SK-N-SH treated with all-trans-retinoic acid at 6 μM for 48 hours (cell line): ENCODE measurements at regions not wholly inside any gene's neighbourhood (a gene's known extent, or its start where the extent isn't known, plus 50 kb on each side); places are given as distances from the start of the nearest gene placed in this dataset.

Experiments
- ATAC-seq: fragments of 200-7000 bp; cut with Tn5 transposase; 3 replicates; pipeline ENCODE4 v1.9.1; 2020; ENCODE audit warnings: mild to moderate bottlenecking, moderate library complexity
- ARNTL ChIP-seq: fragments of 450-650 bp; formaldehyde crosslinking; IDR thresholded peaks from 2 replicates; pipeline ENCODE4 v1.5.0; 2020; ENCODE audit warnings: low read depth, mild to moderate bottlenecking, moderate library complexity, borderline replicate concordance
- BACH2 ChIP-seq: fragments of 250-450 bp; sonication (Bioruptor Pico); IDR thresholded peaks from 2 replicates; pipeline ENCODE4 v1.9.0; 2021; ENCODE audit warnings: mild to moderate bottlenecking, borderline replicate concordance
- CSDC2 ChIP-seq: fragments of 250-450 bp; sonication (Bioruptor Pico); IDR thresholded peaks from 2 replicates; pipeline ENCODE4 v1.5.0; 2020; ENCODE audit warnings: mild to moderate bottlenecking, moderate library complexity
- CSRNP3 ChIP-seq: fragments of 250-450 bp; sonication (Bioruptor Pico); IDR thresholded peaks from 2 replicates; pipeline ENCODE4 v1.5.1; 2021; ENCODE audit warnings: mild to moderate bottlenecking, moderate library complexity
- ESRRG ChIP-seq: fragments of 250-450 bp; sonication (Bioruptor Pico); IDR thresholded peaks from 2 replicates; pipeline ENCODE4 v1.6.1; 2021; ENCODE audit warnings: mild to moderate bottlenecking
- GLIS3 ChIP-seq: fragments of 250-450 bp; sonication (Bioruptor Pico); IDR thresholded peaks from 2 replicates; pipeline ENCODE4 v1.5.0; 2020; ENCODE audit warnings: mild to moderate bottlenecking, moderate library complexity
- ISL1 ChIP-seq: fragments of 250-450 bp; sonication (Bioruptor Pico); IDR thresholded peaks from 2 replicates; pipeline ENCODE4 v2.1.2; 2022; ENCODE audit warnings: mild to moderate bottlenecking, moderate library complexity
- OSR1 ChIP-seq: fragments of 250-450 bp; sonication (Bioruptor Pico); IDR thresholded peaks from 2 replicates; pipeline ENCODE4 v1.8.0; 2022; ENCODE audit warnings: moderate library complexity, mild to moderate bottlenecking, inconsistent platforms
- PATZ1 ChIP-seq: fragments of 250-450 bp; sonication (Bioruptor Pico); IDR thresholded peaks from 2 replicates; pipeline ENCODE4 v1.8.0; 2020; ENCODE audit warnings: mild to moderate bottlenecking, moderate library complexity, borderline replicate concordance
- POU6F1 ChIP-seq: fragments of 250-450 bp; sonication (Bioruptor Pico); IDR thresholded peaks from 2 replicates; pipeline ENCODE4 v1.8.0; 2021; ENCODE audit warnings: low read depth, mild to moderate bottlenecking, moderate library complexity, borderline replicate concordance
- RARB ChIP-seq: fragments of 250-450 bp; sonication (Bioruptor Pico); IDR thresholded peaks from 2 replicates; pipeline ENCODE4 v1.8.0; 2021; ENCODE audit warnings: mild to moderate bottlenecking, moderate library complexity
- SNAI2 ChIP-seq: fragments of 250-450 bp; sonication (Bioruptor Pico); IDR thresholded peaks from 2 replicates; pipeline ENCODE4 v1.5.0; 2020; ENCODE audit warnings: mild to moderate bottlenecking, moderate library complexity
- TCF4 ChIP-seq: fragments of 250-450 bp; sonication (Bioruptor Pico); IDR thresholded peaks from 2 replicates; pipeline ENCODE4 v1.8.0; 2021; ENCODE audit warnings: mild to moderate bottlenecking, moderate library complexity, borderline replicate concordance
- TOX ChIP-seq: fragments of 250-450 bp; sonication (Bioruptor Pico); IDR thresholded peaks from 2 replicates; pipeline ENCODE4 v1.8.0; 2021; ENCODE audit warnings: mild to moderate bottlenecking, moderate library complexity, borderline replicate concordance
- TSHZ2 ChIP-seq: fragments of 250-450 bp; sonication (Bioruptor Pico); IDR thresholded peaks from 2 replicates; pipeline ENCODE4 v1.5.0; 2020; ENCODE audit warnings: mild to moderate bottlenecking, moderate library complexity
- ZC3H10 ChIP-seq: fragments of 250-450 bp; sonication (Bioruptor Pico); IDR thresholded peaks from 2 replicates; pipeline ENCODE4 v1.5.1; 2021; ENCODE audit warnings: mild to moderate bottlenecking, moderate library complexity
- ZFP3 ChIP-seq: fragments of 250-450 bp; sonication (Bioruptor Pico); IDR thresholded peaks from 2 replicates; pipeline ENCODE4 v1.5.0; 2020; ENCODE audit warnings: mild to moderate bottlenecking, moderate library complexity
- ZFP30 ChIP-seq: fragments of 450-650 bp; formaldehyde crosslinking; IDR thresholded peaks from 2 replicates; pipeline ENCODE4 v1.5.0; 2022; ENCODE audit warnings: mild to moderate bottlenecking, moderate library complexity
- ZNF565 ChIP-seq: fragments of 450-650 bp; formaldehyde crosslinking; conservative IDR thresholded peaks from 2 replicates; pipeline ENCODE4 v1.5.0; 2020; ENCODE audit warnings: low read depth, mild to moderate bottlenecking, moderate library complexity
- ZNF70 ChIP-seq: fragments of 450-650 bp; formaldehyde crosslinking; IDR thresholded peaks from 2 replicates; pipeline ENCODE4 v1.5.0; 2020; ENCODE audit warnings: mild to moderate bottlenecking, moderate library complexity
- ZNF8 ChIP-seq: fragments of 450-650 bp; formaldehyde crosslinking; IDR thresholded peaks from 2 replicates; pipeline ENCODE4 v1.5.0; 2020; ENCODE audit warnings: mild to moderate bottlenecking, moderate library complexity

- no peak for TF ChIP-seq PATZ1
- no peak for TF ChIP-seq ARNTL (CRISPR knock-in tag)
Observed at GRCh38 chr14:37991027-37991426, 216.7 kb upstream of the SSTR1 start.

GRCh38 chr14:37992499-37992898, 215.2 kb upstream of the SSTR1 start:
- no peak for ATAC-seq
- TF ChIP-seq ZNF70 (no peak), ISL1 (CRISPR knock-in tag) (no peak), ZFP30 (CRISPR knock-in tag) (no peak), ZNF8 (CRISPR knock-in tag) (no peak)

More at GRCh38 chr14:37991027-37991426, 216.7 kb upstream of the SSTR1 start:
- ATAC-seq: no peak

- no peak for TF ChIP-seq ZNF565 (CRISPR knock-in tag)
- TF ChIP-seq ZFP3: no peak
- TF ChIP-seq RARB (CRISPR knock-in tag): no peak
- TF ChIP-seq PATZ1: no peak
- TF ChIP-seq ZC3H10: no peak
- TF ChIP-seq SNAI2: no peak
- no peak for TF ChIP-seq TCF4 (CRISPR knock-in tag)
- no peak for TF ChIP-seq ZFP30 (CRISPR knock-in tag)
- no peak for TF ChIP-seq TSHZ2 (CRISPR knock-in tag)
- TF ChIP-seq ZNF70: no peak
- TF ChIP-seq ZNF8 (CRISPR knock-in tag): no peak
- no peak for TF ChIP-seq BACH2
- no peak for TF ChIP-seq ISL1 (CRISPR knock-in tag)
- no peak for TF ChIP-seq POU6F1 (CRISPR knock-in tag)
- no peak for TF ChIP-seq GLIS3
- TF ChIP-seq ARNTL (CRISPR knock-in tag): no peak
- TF ChIP-seq CSDC2: no peak
- no peak for TF ChIP-seq CSRNP3 (CRISPR knock-in tag)
- TF ChIP-seq OSR1 (CRISPR knock-in tag): no peak
- ATAC-seq: no peak
Observed at GRCh38 chr14:37994846-37995372, 212.8 kb upstream of the SSTR1 start.

- TF ChIP-seq TOX (CRISPR knock-in tag): no peak
- TF ChIP-seq ZFP30 (CRISPR knock-in tag): no peak
- no peak for TF ChIP-seq ESRRG
- no peak for TF ChIP-seq GLIS3
- TF ChIP-seq SNAI2: no peak
- TF ChIP-seq ZNF8 (CRISPR knock-in tag): no peak
- TF ChIP-seq BACH2: no peak
Observed at GRCh38 chr14:37997017-37997416, 210.7 kb upstream of the SSTR1 start.

More at GRCh38 chr14:37997017-37997416, 210.7 kb upstream of the SSTR1 start:
- ATAC-seq: no peak
